GM12892 (cell line): ENCODE measurements at regions not wholly inside any gene's neighbourhood (a gene's known extent, or its start where the extent isn't known, plus 50 kb on each side); places are given as distances from the start of the nearest gene placed in this dataset.

Source experiments
- POLR2AphosphoS5 ChIP-seq: IDR thresholded peaks from 2 replicates; pipeline ENCODE4 v1.6.1; 2011; ENCODE audit warnings: low read depth, low read length, control low read depth
- TAF1 ChIP-seq: IDR thresholded peaks from 2 replicates; pipeline ENCODE4 v1.6.1; 2011; ENCODE audit warnings: low read depth, mild to moderate bottlenecking, control low read depth, low read length, borderline replicate concordance

- TF ChIP-seq POLR2AphosphoS5: no peak
- no peak for TF ChIP-seq TAF1
Observed at GRCh38 chr6:86448398-86448797, 488.9 kb upstream of the HTR1E start.
